H1 (cell line): ENCODE measurements at regions not wholly inside any gene's neighbourhood (a gene's known extent, or its start where the extent isn't known, plus 50 kb on each side); places are given as distances from the start of the nearest gene placed in this dataset.

Experiments
- CTBP2 ChIP-seq: IDR thresholded peaks from 2 replicates; pipeline ENCODE4 v1.7.0; 2011; ENCODE audit warnings: borderline replicate concordance, mild to moderate bottlenecking, moderate library complexity, mixed read lengths, low read length; ENCODE audit not compliant: insufficient read depth, insufficient read length
- JUN ChIP-seq: IDR thresholded peaks from 2 replicates; pipeline ENCODE4 v1.6.1; 2011; ENCODE audit warnings: low read depth, mild to moderate bottlenecking, improper control_type of control experiment, low read length
- POLR2A ChIP-seq, 2 experiments: IDR thresholded peaks; 1 replicate in 1 of 2; 2 replicates in 1 of 2; pipeline ENCODE4 v1.6.1; 2011; ENCODE audit warnings: low read depth in 2 of 2, low read length in 2 of 2, mild to moderate bottlenecking in 2 of 2; ENCODE audit errors: control extremely low read depth in 1 of 2
- POLR2AphosphoS5 ChIP-seq: IDR thresholded peaks from 2 replicates; pipeline ENCODE4 v1.6.1; 2011; ENCODE audit warnings: low read depth, low read length
- SP4 ChIP-seq: IDR thresholded peaks from 2 replicates; pipeline ENCODE4 v1.6.1; 2012; ENCODE audit warnings: low read length, inconsistent platforms
- TF ChIP-seq, protein P1 (sequence below), 3 experiments: IDR thresholded peaks; 1 replicate in 2 of 3; 2 replicates in 1 of 3; pipeline versions ENCODE4 v1.5.1 to v1.6.1; 2011; ENCODE audit warnings: low read length in 3 of 3, mild to moderate bottlenecking in 3 of 3, inconsistent platforms in 2 of 3, low read depth in 1 of 3, moderate library complexity in 1 of 3; ENCODE audit not compliant: insufficient read depth in 1 of 3; ENCODE audit errors: control extremely low read depth in 1 of 3
- TF ChIP-seq, protein P2 (sequence below): IDR thresholded peaks from 2 replicates; pipeline ENCODE4 v1.6.1; 2012; ENCODE audit warnings: inconsistent platforms

DNA sequence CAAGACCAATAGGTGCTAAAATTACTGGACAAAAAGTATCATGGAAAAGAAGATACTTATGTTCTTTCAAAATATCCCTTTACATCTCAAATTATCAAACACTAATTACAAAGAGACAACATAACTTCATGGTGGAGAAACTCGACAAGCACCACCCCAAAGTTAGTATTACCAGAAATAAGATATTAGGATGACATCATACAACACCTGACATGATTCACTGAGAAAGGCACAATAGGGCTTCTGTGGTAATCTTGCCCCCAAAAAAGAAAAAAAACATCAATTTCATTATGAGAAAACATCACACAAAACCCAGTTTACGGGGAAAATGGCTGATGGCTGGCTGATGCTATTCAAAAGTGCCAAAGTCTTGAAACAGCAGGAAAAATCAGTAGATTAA, 1781.7 kb upstream of the PCDH10 start:
- TF ChIP-seq POLR2A (IDR thresholded peaks at IDR 0.05; ENCODE audit: control extremely low read depth in 1 of 2, low read depth in 2 of 2, low read length in 2 of 2) (no peak), CTBP2 (no peak), POLR2AphosphoS5 (no peak), SP4 (no peak), JUN (no peak)
- TF ChIP-seq, protein P1, sequence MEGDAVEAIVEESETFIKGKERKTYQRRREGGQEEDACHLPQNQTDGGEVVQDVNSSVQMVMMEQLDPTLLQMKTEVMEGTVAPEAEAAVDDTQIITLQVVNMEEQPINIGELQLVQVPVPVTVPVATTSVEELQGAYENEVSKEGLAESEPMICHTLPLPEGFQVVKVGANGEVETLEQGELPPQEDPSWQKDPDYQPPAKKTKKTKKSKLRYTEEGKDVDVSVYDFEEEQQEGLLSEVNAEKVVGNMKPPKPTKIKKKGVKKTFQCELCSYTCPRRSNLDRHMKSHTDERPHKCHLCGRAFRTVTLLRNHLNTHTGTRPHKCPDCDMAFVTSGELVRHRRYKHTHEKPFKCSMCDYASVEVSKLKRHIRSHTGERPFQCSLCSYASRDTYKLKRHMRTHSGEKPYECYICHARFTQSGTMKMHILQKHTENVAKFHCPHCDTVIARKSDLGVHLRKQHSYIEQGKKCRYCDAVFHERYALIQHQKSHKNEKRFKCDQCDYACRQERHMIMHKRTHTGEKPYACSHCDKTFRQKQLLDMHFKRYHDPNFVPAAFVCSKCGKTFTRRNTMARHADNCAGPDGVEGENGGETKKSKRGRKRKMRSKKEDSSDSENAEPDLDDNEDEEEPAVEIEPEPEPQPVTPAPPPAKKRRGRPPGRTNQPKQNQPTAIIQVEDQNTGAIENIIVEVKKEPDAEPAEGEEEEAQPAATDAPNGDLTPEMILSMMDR (IDR thresholded peaks at IDR 0.05; ENCODE audit: control extremely low read depth in 1 of 3, insufficient read depth in 1 of 3, low read depth in 1 of 3, low read length in 3 of 3) = no peak
- TF ChIP-seq, protein P2, sequence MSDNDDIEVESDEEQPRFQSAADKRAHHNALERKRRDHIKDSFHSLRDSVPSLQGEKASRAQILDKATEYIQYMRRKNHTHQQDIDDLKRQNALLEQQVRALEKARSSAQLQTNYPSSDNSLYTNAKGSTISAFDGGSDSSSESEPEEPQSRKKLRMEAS = no peak
